ENCODE measurements at regions not wholly inside any gene's neighbourhood (a gene's known extent, or its start where the extent isn't known, plus 50 kb on each side); places are given as distances from the start of the nearest gene placed in this dataset.

- Histone ChIP-seq H3K27me3 (ENCODE audit: insufficient read depth in 3 of 3, low read length in 2 of 3) (no peaks in the 10 kb centered on the region), H3K27ac (no peak overlapping the region), H3K4me1 (no peaks in the 10 kb centered on the region), H3K4me3 (no peak overlapping the region), H3K36me3 (ENCODE audit: insufficient read depth in 1 of 2, low read depth in 1 of 2) (no peaks in the 10 kb centered on the region), H3K9me3 (no peaks in the 10 kb centered on the region)
- WGBS, 3 donors, result 96 to 99% (median 98%) methylated on average over 5 of the region's 5 CpGs
- intact Hi-C loops (cut with DNase I), result no loop called here
- no peak for ATAC-seq
- DNase-seq, result no peak
- TF ChIP-seq, protein P1, sequence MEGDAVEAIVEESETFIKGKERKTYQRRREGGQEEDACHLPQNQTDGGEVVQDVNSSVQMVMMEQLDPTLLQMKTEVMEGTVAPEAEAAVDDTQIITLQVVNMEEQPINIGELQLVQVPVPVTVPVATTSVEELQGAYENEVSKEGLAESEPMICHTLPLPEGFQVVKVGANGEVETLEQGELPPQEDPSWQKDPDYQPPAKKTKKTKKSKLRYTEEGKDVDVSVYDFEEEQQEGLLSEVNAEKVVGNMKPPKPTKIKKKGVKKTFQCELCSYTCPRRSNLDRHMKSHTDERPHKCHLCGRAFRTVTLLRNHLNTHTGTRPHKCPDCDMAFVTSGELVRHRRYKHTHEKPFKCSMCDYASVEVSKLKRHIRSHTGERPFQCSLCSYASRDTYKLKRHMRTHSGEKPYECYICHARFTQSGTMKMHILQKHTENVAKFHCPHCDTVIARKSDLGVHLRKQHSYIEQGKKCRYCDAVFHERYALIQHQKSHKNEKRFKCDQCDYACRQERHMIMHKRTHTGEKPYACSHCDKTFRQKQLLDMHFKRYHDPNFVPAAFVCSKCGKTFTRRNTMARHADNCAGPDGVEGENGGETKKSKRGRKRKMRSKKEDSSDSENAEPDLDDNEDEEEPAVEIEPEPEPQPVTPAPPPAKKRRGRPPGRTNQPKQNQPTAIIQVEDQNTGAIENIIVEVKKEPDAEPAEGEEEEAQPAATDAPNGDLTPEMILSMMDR (IDR thresholded peaks at IDR 0.05), result no peak
Observed at GRCh38 chr6:14359438-14359837, 241.9 kb downstream of the CD83 start.

DNA sequence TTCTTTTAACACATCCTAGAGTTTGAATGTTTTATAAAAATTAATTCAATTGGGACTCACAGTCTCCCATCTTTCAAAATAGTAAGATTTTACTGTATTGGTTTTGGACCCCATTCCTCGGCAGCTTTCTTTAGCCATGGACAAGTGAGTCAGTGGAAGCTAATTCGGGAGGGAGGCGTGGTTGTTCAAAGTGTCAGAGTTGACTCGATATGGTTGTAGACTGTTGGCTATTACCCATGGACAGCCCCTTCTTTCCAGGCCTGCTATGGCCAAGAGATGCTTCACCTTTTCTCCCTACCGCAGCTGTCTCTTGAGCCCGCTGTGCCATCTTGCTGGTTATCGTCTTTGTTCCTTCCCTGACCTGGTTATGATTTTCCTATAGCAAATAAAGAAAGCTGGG lies 243.0 kb downstream of the CD83 start:
- Histone ChIP-seq H3K4me1 (no peaks in the 10 kb centered on the region), H3K27me3 (ENCODE audit: insufficient read depth in 3 of 3, low read length in 2 of 3) (no peaks in the 10 kb centered on the region), H3K36me3 (ENCODE audit: insufficient read depth in 1 of 2, low read depth in 1 of 2) (no peaks in the 10 kb centered on the region), H3K9me3 (no peaks in the 10 kb centered on the region), H3K27ac (no peak overlapping the region), H3K4me3 (no peak overlapping the region)
- DNase-seq (no peak), ATAC-seq (no peak)
- 82 to 89% (median 82%) methylated on average over 7 of the region's 7 CpGs for WGBS, 3 donors
- intact Hi-C loops (cut with DNase I), result no loop called here
- TF ChIP-seq, protein P1 (IDR thresholded peaks at IDR 0.05), result no peak

GRCh38 chr6:14361297-14361696 lies 243.7 kb downstream of the CD83 start:
- Histone ChIP-seq H3K27ac (no peak overlapping the region), H3K4me3 (no peak overlapping the region), H3K27me3 (ENCODE audit: insufficient read depth in 3 of 3, low read length in 2 of 3) (no peaks in the 10 kb centered on the region), H3K4me1 (no peaks in the 10 kb centered on the region), H3K36me3 (ENCODE audit: insufficient read depth in 1 of 2, low read depth in 1 of 2) (no peaks in the 10 kb centered on the region), H3K9me3 (no peaks in the 10 kb centered on the region)
- TF ChIP-seq, protein P1 (IDR thresholded peaks at IDR 0.05), result no peak
- DNase-seq (no peak), ATAC-seq (no peak)
- WGBS, 3 donors, result 46 to 68% (median 53%) methylated on average over 2 of the region's 2 CpGs
- intact Hi-C loops (cut with DNase I), result no loop called here

DNA sequence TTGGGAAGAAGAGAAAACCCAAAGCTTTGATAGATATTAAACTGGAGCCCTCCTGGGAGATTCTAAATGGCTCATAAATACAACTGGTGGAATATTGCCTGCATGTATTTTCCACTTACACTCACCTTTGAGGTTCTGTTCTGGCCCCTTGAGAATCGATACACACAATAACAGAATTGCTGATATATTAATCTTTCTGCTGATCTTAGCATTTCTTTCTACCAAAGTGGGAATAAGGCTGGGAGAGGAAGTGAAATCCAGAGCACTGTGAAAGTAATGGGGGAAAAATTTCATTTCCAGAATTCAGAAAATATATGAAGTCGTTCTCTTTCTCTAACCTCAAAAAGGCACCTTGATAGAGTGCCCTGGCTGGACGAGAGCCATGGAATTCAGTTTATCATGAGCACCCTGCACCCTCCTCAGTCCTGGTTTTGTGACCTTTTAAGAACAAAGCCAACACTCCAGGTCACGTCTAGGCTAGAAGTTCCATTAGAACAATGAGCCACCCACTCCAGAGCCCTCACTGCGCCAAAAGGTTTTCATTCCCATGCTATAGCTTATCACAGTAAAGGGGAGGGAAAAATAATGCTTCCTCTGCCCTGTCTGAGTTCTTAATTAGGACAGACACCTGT lies 244.5 kb downstream of the CD83 start:
- Histone ChIP-seq H3K4me1 (no peaks in the 10 kb centered on the region), H3K9me3 (no peaks in the 10 kb centered on the region), H3K27ac (no peak overlapping the region), H3K27me3 (ENCODE audit: insufficient read depth in 3 of 3, low read length in 2 of 3) (no peaks in the 10 kb centered on the region), H3K4me3 (no peak overlapping the region), H3K36me3 (ENCODE audit: insufficient read depth in 1 of 2, low read depth in 1 of 2) (no peaks in the 10 kb centered on the region)
- TF ChIP-seq, protein P1 (IDR thresholded peaks at IDR 0.05), result no peak
- intact Hi-C loops (cut with DNase I), result no loop called here
- no peak for DNase-seq
- 84 to 89% (median 87%) methylated on average over 5 of the region's 5 CpGs for WGBS, 3 donors
- no peak for ATAC-seq

DNA sequence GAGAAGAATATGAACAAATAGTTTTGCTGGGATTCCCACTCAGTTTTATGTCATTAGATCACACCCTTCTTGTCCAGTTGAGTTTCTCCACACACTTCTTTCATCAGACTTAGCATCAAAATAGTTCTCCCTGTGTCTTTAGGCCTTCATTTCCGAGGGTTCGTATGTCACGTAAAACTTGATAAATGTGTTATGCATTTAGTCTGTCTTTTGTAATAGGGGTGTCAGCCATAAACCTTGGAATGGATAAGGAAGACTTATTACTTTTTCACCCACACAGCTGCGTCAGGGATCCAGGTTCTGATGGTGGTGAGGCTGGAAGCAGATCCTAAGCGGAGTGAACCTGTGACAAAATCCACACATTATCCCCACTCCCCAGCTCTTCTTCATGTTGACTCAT lies 246.8 kb downstream of the CD83 start:
- DNase-seq, result no peak
- H3K27ac ChIP-seq, result no peak overlapping the region
- no peaks in the 10 kb centered on the region for H3K9me3 ChIP-seq
- TF ChIP-seq, protein P1 (IDR thresholded peaks at IDR 0.05), result no peak
- no peak overlapping the region for H3K4me3 ChIP-seq
- ATAC-seq, result no peak
- intact Hi-C loops (cut with DNase I), result no loop called here
- WGBS, 3 donors, result 94 to 98% (median 98%) methylated on average over 5 of the region's 5 CpGs
- H3K36me3 ChIP-seq (ENCODE audit: insufficient read depth in 1 of 2, low read depth in 1 of 2), result no peaks in the 10 kb centered on the region
- no peaks in the 10 kb centered on the region for H3K4me1 ChIP-seq
- H3K27me3 ChIP-seq (ENCODE audit: insufficient read depth in 3 of 3, low read length in 2 of 3), result no peaks in the 10 kb centered on the region
